ENCODE measurements at regions not wholly inside any gene's neighbourhood (a gene's known extent, or its start where the extent isn't known, plus 50 kb on each side); places are given as distances from the start of the nearest gene placed in this dataset.

DNA sequence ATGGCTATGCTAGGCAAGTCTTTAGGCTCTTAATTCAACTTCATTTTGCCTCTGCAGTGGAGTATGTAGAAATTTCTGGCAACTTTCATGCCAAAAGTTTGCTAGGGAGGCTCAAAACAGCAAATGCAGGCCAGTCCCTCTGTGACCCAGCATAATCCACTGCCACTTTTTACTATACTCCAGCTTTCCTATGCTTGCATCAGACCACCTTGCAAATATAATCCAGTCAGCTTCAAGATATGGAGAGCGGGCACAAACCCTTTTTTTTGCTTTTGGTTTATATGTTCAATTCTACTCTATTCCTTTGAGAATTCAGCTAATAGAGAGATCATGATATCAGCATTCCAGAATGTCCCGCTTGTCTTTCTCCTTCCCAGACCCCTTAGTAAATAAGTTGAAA, 192.0 kb upstream of the PABPC4L start:
- TF ChIP-seq, protein P1, sequence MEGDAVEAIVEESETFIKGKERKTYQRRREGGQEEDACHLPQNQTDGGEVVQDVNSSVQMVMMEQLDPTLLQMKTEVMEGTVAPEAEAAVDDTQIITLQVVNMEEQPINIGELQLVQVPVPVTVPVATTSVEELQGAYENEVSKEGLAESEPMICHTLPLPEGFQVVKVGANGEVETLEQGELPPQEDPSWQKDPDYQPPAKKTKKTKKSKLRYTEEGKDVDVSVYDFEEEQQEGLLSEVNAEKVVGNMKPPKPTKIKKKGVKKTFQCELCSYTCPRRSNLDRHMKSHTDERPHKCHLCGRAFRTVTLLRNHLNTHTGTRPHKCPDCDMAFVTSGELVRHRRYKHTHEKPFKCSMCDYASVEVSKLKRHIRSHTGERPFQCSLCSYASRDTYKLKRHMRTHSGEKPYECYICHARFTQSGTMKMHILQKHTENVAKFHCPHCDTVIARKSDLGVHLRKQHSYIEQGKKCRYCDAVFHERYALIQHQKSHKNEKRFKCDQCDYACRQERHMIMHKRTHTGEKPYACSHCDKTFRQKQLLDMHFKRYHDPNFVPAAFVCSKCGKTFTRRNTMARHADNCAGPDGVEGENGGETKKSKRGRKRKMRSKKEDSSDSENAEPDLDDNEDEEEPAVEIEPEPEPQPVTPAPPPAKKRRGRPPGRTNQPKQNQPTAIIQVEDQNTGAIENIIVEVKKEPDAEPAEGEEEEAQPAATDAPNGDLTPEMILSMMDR (IDR thresholded peaks at IDR 0.05; ENCODE audit: insufficient read depth, low read depth, low read length): no peak
- TF ChIP-seq EZH2 (IDR thresholded peaks at IDR 0.05; ENCODE audit: insufficient read depth, low read length): no peak

Data from astrocyte (in vitro differentiated cells and primary cell).